ENCODE measurements at regions not wholly inside any gene's neighbourhood (a gene's known extent, or its start where the extent isn't known, plus 50 kb on each side); places are given as distances from the start of the nearest gene placed in this dataset.

- ChIA-PET POLR2A (interaction anchor here (0.6 kb wide), 1 partner anchor 17 kb away, joined by 3 read pairs; no protein-coding TSS in a partner anchor), CTCF (interaction anchor here (0.6 to 0.7 kb wide), 2 partner anchors 249 to 1103 kb away, joined by 3 to 6 read pairs; no protein-coding TSS in a partner anchor)
- TF ChIP-seq L3MBTL2 (conservative IDR thresholded peaks at IDR 0.05) (no peak), SP1 (IDR thresholded peaks at IDR 0.05) (no peak), FOXM1 (IDR thresholded peaks at IDR 0.05; ENCODE audit: borderline replicate concordance) (no peak), CTBP1 (IDR thresholded peaks at IDR 0.05; ENCODE audit: borderline replicate concordance) (no peak), NFRKB (IDR thresholded peaks at IDR 0.05) (no peak), PKNOX1 (IDR thresholded peaks at IDR 0.05) (no peak), TARDBP (IDR thresholded peaks at IDR 0.05) (no peak), ELF4 (IDR thresholded peaks at IDR 0.05) (no peak), HDGF (IDR thresholded peaks at IDR 0.05; ENCODE audit: borderline replicate concordance) (no peak), FOXK2 (IDR thresholded peaks at IDR 0.05) (no peak), ZNF384 (IDR thresholded peaks at IDR 0.05) (no peak), SUZ12 (IDR thresholded peaks at IDR 0.05) (no peak), FOXA1 (IDR thresholded peaks at IDR 0.05) (no peak)
- DNase-seq (ENCODE audit: extremely low spot score) = no peak
Measured at GRCh38 chr15:35308802-35309201, 223.7 kb upstream of the NANOGP8 start.

DNA sequence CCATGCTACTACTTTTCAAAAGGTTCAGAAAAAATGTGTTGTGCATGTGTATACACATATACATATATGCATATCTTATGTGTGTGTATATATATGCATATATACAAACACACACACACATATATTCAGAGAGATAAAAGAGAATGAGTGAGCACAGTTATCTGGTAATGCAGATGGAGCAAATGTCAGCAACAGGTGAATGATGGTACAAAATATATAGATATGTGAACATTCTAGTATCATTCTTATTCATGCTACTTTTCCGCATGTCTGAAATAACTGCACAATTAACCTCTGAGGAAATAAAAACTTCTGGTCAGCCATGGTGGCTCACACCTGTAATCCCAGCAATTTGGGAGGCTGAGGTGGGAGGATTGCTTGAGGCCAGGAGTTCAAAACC, 222.6 kb upstream of the NANOGP8 start:
- no peak for DNase-seq (ENCODE audit: extremely low spot score)
- TF ChIP-seq SUZ12 (IDR thresholded peaks at IDR 0.05) (no peak), HDGF (IDR thresholded peaks at IDR 0.05; ENCODE audit: borderline replicate concordance) (no peak), SP1 (IDR thresholded peaks at IDR 0.05) (no peak), FOXM1 (IDR thresholded peaks at IDR 0.05; ENCODE audit: borderline replicate concordance) (no peak), LEF1 (IDR thresholded peaks at IDR 0.05; ENCODE audit: borderline replicate concordance) (no peak), BHLHE40 (IDR thresholded peaks at IDR 0.05; ENCODE audit: borderline replicate concordance) (no peak), TARDBP (IDR thresholded peaks at IDR 0.05) (no peak), ARNT (IDR thresholded peaks at IDR 0.05) (no peak), CTBP1 (IDR thresholded peaks at IDR 0.05; ENCODE audit: borderline replicate concordance) (no peak), L3MBTL2 (conservative IDR thresholded peaks at IDR 0.05) (no peak), ZNF384 (IDR thresholded peaks at IDR 0.05) (no peak), PKNOX1 (IDR thresholded peaks at IDR 0.05) (no peak)
- POLR2A ChIA-PET = no interaction called here
- CTCF ChIA-PET = no interaction called here

- ChIA-PET POLR2A (no interaction called here), CTCF (no interaction called here)
- no peak for TF ChIP-seq CTBP1 (IDR thresholded peaks at IDR 0.05; ENCODE audit: borderline replicate concordance)
- TF ChIP-seq ARNT (IDR thresholded peaks at IDR 0.05) = no peak
- TF ChIP-seq FOXK2 (IDR thresholded peaks at IDR 0.05) = no peak
- no peak for DNase-seq (ENCODE audit: extremely low spot score)
Measured at GRCh38 chr15:35307026-35307425, 221.9 kb upstream of the NANOGP8 start.

DNA sequence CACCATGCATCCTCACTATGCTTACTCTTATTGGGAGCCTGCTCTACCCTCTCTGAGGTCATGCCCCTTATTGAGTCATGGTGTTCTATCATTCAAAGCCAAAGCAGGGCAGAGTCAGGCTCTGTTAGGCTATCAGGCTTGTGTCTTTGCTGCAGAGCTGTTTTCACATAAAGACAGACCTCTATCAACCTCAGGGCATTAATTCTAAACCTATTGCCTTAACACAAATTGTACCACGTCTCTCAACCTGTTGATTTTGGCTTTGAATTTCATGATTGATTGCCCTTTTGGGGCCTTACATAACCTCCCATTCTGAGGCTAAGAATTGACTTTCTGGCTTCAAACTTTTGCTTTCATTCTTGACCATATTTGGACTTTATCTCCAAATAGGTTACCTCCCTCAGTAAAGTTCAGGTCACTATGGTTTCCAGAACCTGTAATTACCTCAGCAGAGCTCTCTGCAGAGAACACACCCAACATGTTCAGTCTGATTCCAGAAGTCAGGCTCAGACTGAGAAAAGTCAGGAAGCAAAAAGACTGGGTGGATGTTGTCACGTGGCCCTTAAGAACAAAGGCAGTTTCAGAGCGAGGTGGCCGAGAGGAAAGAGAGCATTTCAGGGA, 221.4 kb upstream of the NANOGP8 start:
- DNase-seq (ENCODE audit: extremely low spot score) = no peak
- TF ChIP-seq CTBP1 (IDR thresholded peaks at IDR 0.05; ENCODE audit: borderline replicate concordance) = no peak
- TF ChIP-seq FOXA1 (IDR thresholded peaks at IDR 0.05) = no peak
- no peak for TF ChIP-seq ARNT (IDR thresholded peaks at IDR 0.05)
- TF ChIP-seq TARDBP (IDR thresholded peaks at IDR 0.05) = no peak
- TF ChIP-seq SP1 (IDR thresholded peaks at IDR 0.05) = no peak
- TF ChIP-seq NFRKB (IDR thresholded peaks at IDR 0.05) = no peak
- no peak for TF ChIP-seq SUZ12 (IDR thresholded peaks at IDR 0.05)
- TF ChIP-seq ZNF384 (IDR thresholded peaks at IDR 0.05) = no peak
- TF ChIP-seq BHLHE40 (IDR thresholded peaks at IDR 0.05; ENCODE audit: borderline replicate concordance) = no peak
- TF ChIP-seq ELF4 (IDR thresholded peaks at IDR 0.05) = no peak
- TF ChIP-seq FOXM1 (IDR thresholded peaks at IDR 0.05; ENCODE audit: borderline replicate concordance) = no peak
- TF ChIP-seq L3MBTL2 (conservative IDR thresholded peaks at IDR 0.05) = no peak
- no peak for TF ChIP-seq HDGF (IDR thresholded peaks at IDR 0.05; ENCODE audit: borderline replicate concordance)
- CTCF ChIA-PET = no interaction called here

DNA sequence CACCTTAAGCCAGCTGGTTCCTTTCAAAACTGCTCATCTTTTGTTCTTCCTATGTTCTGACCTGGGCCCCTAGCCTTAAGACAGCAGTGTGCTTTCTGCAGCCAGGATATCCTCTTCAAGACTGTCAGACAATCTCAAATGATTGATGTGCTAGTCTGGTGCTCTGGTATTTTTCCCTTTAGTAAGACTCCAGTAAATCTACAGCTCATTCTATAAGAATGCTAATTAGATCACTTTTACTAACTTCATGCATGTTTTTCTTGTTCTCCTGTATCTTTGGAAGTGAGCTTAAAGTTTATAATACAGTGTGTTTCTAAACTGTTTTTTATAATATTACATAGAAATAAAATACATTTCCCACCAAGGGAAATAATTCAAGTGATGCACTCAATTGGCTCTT, 220.9 kb upstream of the NANOGP8 start:
- ChIA-PET CTCF (no interaction called here), POLR2A (no interaction called here)
- no peak for TF ChIP-seq HDGF (IDR thresholded peaks at IDR 0.05; ENCODE audit: borderline replicate concordance)
- peak; percentile 79 for TF ChIP-seq PKNOX1 (IDR thresholded peaks at IDR 0.05)
- no peak for DNase-seq (ENCODE audit: extremely low spot score)

More for the DNA sequence above, 221.4 kb upstream of the NANOGP8 start:
- POLR2A ChIA-PET = no interaction called here

- ChIA-PET POLR2A (no interaction called here), CTCF (interaction anchor here (0.6 to 0.9 kb wide), 2 partner anchors 16 to 1210 kb away, joined by 4 to 6 read pairs; no protein-coding TSS in a partner anchor)
- no peak for DNase-seq (ENCODE audit: extremely low spot score)
- TF ChIP-seq NFRKB (IDR thresholded peaks at IDR 0.05) (no peak), L3MBTL2 (conservative IDR thresholded peaks at IDR 0.05) (no peak), BHLHE40 (IDR thresholded peaks at IDR 0.05; ENCODE audit: borderline replicate concordance) (no peak), ELF4 (IDR thresholded peaks at IDR 0.05) (no peak), ARNT (IDR thresholded peaks at IDR 0.05) (no peak), FOXK2 (IDR thresholded peaks at IDR 0.05) (no peak), FOXA1 (IDR thresholded peaks at IDR 0.05) (no peak), HDGF (IDR thresholded peaks at IDR 0.05; ENCODE audit: borderline replicate concordance) (no peak), FOXM1 (IDR thresholded peaks at IDR 0.05; ENCODE audit: borderline replicate concordance) (no peak), SP1 (IDR thresholded peaks at IDR 0.05) (no peak), ZNF384 (IDR thresholded peaks at IDR 0.05) (no peak), CTBP1 (IDR thresholded peaks at IDR 0.05; ENCODE audit: borderline replicate concordance) (no peak), TARDBP (IDR thresholded peaks at IDR 0.05) (no peak), SUZ12 (IDR thresholded peaks at IDR 0.05) (no peak), LEF1 (IDR thresholded peaks at IDR 0.05; ENCODE audit: borderline replicate concordance) (no peak), PKNOX1 (IDR thresholded peaks at IDR 0.05) (no peak)
Measured at GRCh38 chr15:35305031-35305550, 220.0 kb upstream of the NANOGP8 start.

Measured in HEK293T (cell line).